Liver (tissue), 8 donors: ENCODE measurements at regions not wholly inside any gene's neighbourhood (a gene's known extent, or its start where the extent isn't known, plus 50 kb on each side); places are given as distances from the start of the nearest gene placed in this dataset.

ENCODE experiments used
- DNase-seq: peaks from one replicate; pipeline ENCODE4 v3.0.0-alpha.2; 2017; ENCODE audit warnings: low spot score
- H3K27ac ChIP-seq, 2 donors: one replicate each; pipeline ENCODE4 v1.7.0; 2013; ENCODE audit warnings: inconsistent platforms in 2 of 2, low read length in 2 of 2, control low read depth in 1 of 2, low read depth in 1 of 2, mild to moderate bottlenecking in 1 of 2
- H3K27me3 ChIP-seq, 4 donors: one replicate each; pipeline versions ENCODE4 v1.6.1 to v1.7.0; 2013; ENCODE audit warnings: low read length in 3 of 4, inconsistent platforms in 1 of 4, mild to moderate bottlenecking in 1 of 4, moderate library complexity in 1 of 4; ENCODE audit not compliant: control insufficient read depth in 4 of 4, insufficient read depth in 4 of 4
- H3K36me3 ChIP-seq, 4 donors: one replicate each; pipeline versions ENCODE4 v1.6.1 to v1.7.0; 2013; ENCODE audit warnings: low read length in 3 of 4, mild to moderate bottlenecking in 3 of 4, low read depth in 1 of 4, moderate library complexity in 1 of 4; ENCODE audit not compliant: control insufficient read depth in 4 of 4, insufficient read depth in 3 of 4
- H3K4me1 ChIP-seq, 4 donors: one replicate each; pipeline versions ENCODE4 v1.6.1 to v1.7.0; 2013; ENCODE audit warnings: low read length in 3 of 4, mild to moderate bottlenecking in 3 of 4, moderate library complexity in 1 of 4; ENCODE audit not compliant: control insufficient read depth in 4 of 4, insufficient read depth in 4 of 4
- H3K4me3 ChIP-seq, 3 donors: one replicate each; pipeline versions ENCODE4 v1.6.1 to v1.7.0; 2013; ENCODE audit warnings: low read length in 3 of 3, control low read depth in 1 of 3, low read depth in 1 of 3, mild to moderate bottlenecking in 1 of 3
- H3K9ac ChIP-seq, 2 donors: one replicate each; pipeline ENCODE4 v1.7.0; 2013; ENCODE audit warnings: low read length in 2 of 2, mild to moderate bottlenecking in 2 of 2, moderate library complexity in 2 of 2, control low read depth in 1 of 2, low read depth in 1 of 2
- H3K9me3 ChIP-seq, 4 donors: one replicate each; pipeline versions ENCODE4 v1.6.1 to v1.7.0; 2013; ENCODE audit warnings: low read length in 3 of 4; ENCODE audit not compliant: control insufficient read depth in 4 of 4
- EGR1 ChIP-seq, 2 donors: IDR thresholded peaks; 2 replicates each; pipeline ENCODE4 v1.6.1; 2016 to 2018; ENCODE audit warnings: antibody characterized with exemption in 2 of 2, low read depth in 2 of 2
- FOXA1 ChIP-seq: IDR thresholded peaks from 2 replicates; pipeline ENCODE4 v1.6.1; 2016; ENCODE audit warnings: antibody characterized with exemption
- GABPA ChIP-seq, 2 donors: IDR thresholded peaks in 1 of 2; conservative IDR thresholded peaks in 1 of 2; 2 replicates each; pipeline ENCODE4 v1.6.1; 2016; ENCODE audit warnings: antibody characterized with exemption in 2 of 2, mild to moderate bottlenecking in 1 of 2, moderate library complexity in 1 of 2
- HNF4A ChIP-seq, 2 donors: conservative IDR thresholded peaks; 2 replicates each; pipeline ENCODE4 v1.6.1; 2016; ENCODE audit warnings: antibody characterized with exemption in 2 of 2, mild to moderate bottlenecking in 2 of 2
- HNF4G ChIP-seq: IDR thresholded peaks from 2 replicates; pipeline ENCODE4 v1.6.1; 2016; ENCODE audit warnings: antibody characterized with exemption
- JUND ChIP-seq, 2 donors: IDR thresholded peaks; 2 replicates each; pipeline ENCODE4 v1.6.1; 2016; ENCODE audit warnings: antibody characterized with exemption in 2 of 2
- NR2F2 ChIP-seq: IDR thresholded peaks from 2 replicates; pipeline ENCODE4 v1.6.1; 2016; ENCODE audit warnings: antibody characterized with exemption
- RAD21 ChIP-seq, 2 donors: IDR thresholded peaks; 2 replicates each; pipeline ENCODE4 v1.6.1; 2016; ENCODE audit warnings: antibody characterized with exemption in 2 of 2, mild to moderate bottlenecking in 2 of 2
- RXRA ChIP-seq, 2 donors: IDR thresholded peaks; 2 replicates each; pipeline ENCODE4 v1.6.1; 2017 to 2018; ENCODE audit warnings: antibody characterized with exemption in 2 of 2, mild to moderate bottlenecking in 1 of 2
- SP1 ChIP-seq: IDR thresholded peaks from 2 replicates; pipeline ENCODE4 v1.6.1; 2018; ENCODE audit warnings: antibody characterized with exemption, mild to moderate bottlenecking
- TAF1 ChIP-seq: conservative IDR thresholded peaks from 2 replicates; pipeline ENCODE4 v1.6.1; 2016; ENCODE audit warnings: antibody characterized with exemption, mild to moderate bottlenecking
- YY1 ChIP-seq: IDR thresholded peaks from 2 replicates; pipeline ENCODE4 v1.6.1; 2016; ENCODE audit warnings: antibody characterized with exemption, mild to moderate bottlenecking
- WGBS: extraction: QIAGEN DNeasy Blood & Tissue Kit; methylation state at CpG from one replicate; pipeline ENCODE4 v1.1.7; 2013; 5-methylcytosine and 5-hydroxymethylcytosine counted together
- TF ChIP-seq, protein P1 (sequence below): IDR thresholded peaks from 2 replicates; pipeline ENCODE4 v1.6.1; 2016; ENCODE audit warnings: antibody characterized with exemption
- TF ChIP-seq, protein P2 (sequence below): IDR thresholded peaks from 2 replicates; pipeline ENCODE4 v1.6.1; 2016; ENCODE audit warnings: antibody characterized with exemption, mild to moderate bottlenecking
- TF ChIP-seq, protein P3 (sequence below): IDR thresholded peaks from 2 replicates; pipeline ENCODE4 v1.6.1; 2016; ENCODE audit warnings: antibody characterized with exemption
- TF ChIP-seq, protein P4 (sequence below): fragments of 150-350 bp; IDR thresholded peaks from 2 replicates; pipeline ENCODE4 v1.5.1; 2017; ENCODE audit warnings: improper control_type of control experiment, low read depth, low read length; ENCODE audit not compliant: missing input control
- donor health status: healthy.
- donor health status: healthy.
- donor health status: healthy.
- donor health status: healthy.
- donor health status: healthy.

DNA sequence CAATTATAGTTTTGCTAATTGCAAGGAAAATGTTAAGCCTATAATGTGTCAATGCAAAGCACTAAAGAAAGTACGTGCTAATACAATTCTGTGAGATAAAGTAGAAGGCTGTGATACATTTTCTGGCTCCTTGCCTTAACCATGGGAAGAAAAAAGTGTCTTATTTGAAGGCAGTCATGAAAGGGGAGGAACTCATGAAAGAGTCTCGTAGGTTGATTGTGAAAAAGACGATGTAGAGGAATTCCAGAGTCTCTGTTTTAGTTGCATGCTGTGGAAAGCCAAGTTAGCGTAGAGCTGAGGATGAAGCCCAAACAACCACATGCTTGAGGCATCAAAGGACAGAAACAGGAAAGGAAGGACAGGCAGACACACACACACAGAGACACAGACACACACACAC, 214.1 kb downstream of the MEIS1 start:
- no peaks in the 10 kb centered on the region for H3K36me3 ChIP-seq
- no peak overlapping the region for H3K27ac ChIP-seq
- H3K9me3 ChIP-seq: peaks cover 0 to 4% (median 1%) of the 10 kb centered on the region in 4 donors
- H3K9ac ChIP-seq: no peak overlapping the region
- no peak overlapping the region for H3K4me3 ChIP-seq
- no peak for TF ChIP-seq TAF1
- TF ChIP-seq, protein P1, sequence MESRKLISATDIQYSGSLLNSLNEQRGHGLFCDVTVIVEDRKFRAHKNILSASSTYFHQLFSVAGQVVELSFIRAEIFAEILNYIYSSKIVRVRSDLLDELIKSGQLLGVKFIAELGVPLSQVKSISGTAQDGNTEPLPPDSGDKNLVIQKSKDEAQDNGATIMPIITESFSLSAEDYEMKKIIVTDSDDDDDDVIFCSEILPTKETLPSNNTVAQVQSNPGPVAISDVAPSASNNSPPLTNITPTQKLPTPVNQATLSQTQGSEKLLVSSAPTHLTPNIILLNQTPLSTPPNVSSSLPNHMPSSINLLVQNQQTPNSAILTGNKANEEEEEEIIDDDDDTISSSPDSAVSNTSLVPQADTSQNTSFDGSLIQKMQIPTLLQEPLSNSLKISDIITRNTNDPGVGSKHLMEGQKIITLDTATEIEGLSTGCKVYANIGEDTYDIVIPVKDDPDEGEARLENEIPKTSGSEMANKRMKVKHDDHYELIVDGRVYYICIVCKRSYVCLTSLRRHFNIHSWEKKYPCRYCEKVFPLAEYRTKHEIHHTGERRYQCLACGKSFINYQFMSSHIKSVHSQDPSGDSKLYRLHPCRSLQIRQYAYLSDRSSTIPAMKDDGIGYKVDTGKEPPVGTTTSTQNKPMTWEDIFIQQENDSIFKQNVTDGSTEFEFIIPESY: no peak
- TF ChIP-seq GABPA (IDR thresholded peaks at IDR 0.05 in 1 of 2, conservative IDR thresholded peaks at IDR 0.05 in 1 of 2): no peak
- TF ChIP-seq, protein P2, sequence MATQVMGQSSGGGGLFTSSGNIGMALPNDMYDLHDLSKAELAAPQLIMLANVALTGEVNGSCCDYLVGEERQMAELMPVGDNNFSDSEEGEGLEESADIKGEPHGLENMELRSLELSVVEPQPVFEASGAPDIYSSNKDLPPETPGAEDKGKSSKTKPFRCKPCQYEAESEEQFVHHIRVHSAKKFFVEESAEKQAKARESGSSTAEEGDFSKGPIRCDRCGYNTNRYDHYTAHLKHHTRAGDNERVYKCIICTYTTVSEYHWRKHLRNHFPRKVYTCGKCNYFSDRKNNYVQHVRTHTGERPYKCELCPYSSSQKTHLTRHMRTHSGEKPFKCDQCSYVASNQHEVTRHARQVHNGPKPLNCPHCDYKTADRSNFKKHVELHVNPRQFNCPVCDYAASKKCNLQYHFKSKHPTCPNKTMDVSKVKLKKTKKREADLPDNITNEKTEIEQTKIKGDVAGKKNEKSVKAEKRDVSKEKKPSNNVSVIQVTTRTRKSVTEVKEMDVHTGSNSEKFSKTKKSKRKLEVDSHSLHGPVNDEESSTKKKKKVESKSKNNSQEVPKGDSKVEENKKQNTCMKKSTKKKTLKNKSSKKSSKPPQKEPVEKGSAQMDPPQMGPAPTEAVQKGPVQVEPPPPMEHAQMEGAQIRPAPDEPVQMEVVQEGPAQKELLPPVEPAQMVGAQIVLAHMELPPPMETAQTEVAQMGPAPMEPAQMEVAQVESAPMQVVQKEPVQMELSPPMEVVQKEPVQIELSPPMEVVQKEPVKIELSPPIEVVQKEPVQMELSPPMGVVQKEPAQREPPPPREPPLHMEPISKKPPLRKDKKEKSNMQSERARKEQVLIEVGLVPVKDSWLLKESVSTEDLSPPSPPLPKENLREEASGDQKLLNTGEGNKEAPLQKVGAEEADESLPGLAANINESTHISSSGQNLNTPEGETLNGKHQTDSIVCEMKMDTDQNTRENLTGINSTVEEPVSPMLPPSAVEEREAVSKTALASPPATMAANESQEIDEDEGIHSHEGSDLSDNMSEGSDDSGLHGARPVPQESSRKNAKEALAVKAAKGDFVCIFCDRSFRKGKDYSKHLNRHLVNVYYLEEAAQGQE: no peak
- no peak for TF ChIP-seq FOXA1
- TF ChIP-seq, protein P3, sequence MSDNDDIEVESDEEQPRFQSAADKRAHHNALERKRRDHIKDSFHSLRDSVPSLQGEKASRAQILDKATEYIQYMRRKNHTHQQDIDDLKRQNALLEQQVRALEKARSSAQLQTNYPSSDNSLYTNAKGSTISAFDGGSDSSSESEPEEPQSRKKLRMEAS: no peak
- TF ChIP-seq SP1: no peak
- no peak for TF ChIP-seq HNF4G
- TF ChIP-seq, protein P4, sequence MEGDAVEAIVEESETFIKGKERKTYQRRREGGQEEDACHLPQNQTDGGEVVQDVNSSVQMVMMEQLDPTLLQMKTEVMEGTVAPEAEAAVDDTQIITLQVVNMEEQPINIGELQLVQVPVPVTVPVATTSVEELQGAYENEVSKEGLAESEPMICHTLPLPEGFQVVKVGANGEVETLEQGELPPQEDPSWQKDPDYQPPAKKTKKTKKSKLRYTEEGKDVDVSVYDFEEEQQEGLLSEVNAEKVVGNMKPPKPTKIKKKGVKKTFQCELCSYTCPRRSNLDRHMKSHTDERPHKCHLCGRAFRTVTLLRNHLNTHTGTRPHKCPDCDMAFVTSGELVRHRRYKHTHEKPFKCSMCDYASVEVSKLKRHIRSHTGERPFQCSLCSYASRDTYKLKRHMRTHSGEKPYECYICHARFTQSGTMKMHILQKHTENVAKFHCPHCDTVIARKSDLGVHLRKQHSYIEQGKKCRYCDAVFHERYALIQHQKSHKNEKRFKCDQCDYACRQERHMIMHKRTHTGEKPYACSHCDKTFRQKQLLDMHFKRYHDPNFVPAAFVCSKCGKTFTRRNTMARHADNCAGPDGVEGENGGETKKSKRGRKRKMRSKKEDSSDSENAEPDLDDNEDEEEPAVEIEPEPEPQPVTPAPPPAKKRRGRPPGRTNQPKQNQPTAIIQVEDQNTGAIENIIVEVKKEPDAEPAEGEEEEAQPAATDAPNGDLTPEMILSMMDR: no peak
- no peak for TF ChIP-seq YY1
- no peak for TF ChIP-seq NR2F2
- H3K27me3 ChIP-seq: no peaks in the 10 kb centered on the region
- DNase-seq: no peak
- H3K4me1 ChIP-seq: no peaks in the 10 kb centered on the region
- 76% methylated on average over 4 of the region's 4 CpGs for WGBS

DNA sequence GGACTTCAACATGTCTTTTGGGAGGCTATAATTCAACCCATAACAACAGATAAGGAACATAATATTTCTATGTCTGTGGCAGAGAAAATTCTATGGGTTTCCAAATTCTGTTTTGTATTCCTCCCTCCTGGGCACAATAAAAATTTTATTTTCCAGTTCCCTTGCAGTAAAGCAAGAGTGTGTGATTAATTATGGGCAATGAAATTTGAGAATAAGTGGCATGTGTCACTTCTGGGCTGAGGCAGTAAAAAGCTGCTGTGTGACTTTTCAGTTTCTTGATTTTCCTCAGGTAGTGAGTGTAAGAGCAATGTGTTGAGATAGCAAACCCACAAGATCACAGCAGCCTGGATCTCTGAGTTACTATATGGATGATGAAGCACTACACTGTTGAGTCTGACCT, 216.4 kb downstream of the MEIS1 start:
- Histone ChIP-seq H3K4me1 (no peaks in the 10 kb centered on the region), H3K36me3 (no peaks in the 10 kb centered on the region)
- DNase-seq: no peak

More for the DNA sequence above, 216.4 kb downstream of the MEIS1 start:
- peaks cover 0 to 4% (median 1%) of the 10 kb centered on the region in 4 donors for H3K9me3 ChIP-seq
- H3K27ac ChIP-seq: no peak overlapping the region
- H3K27me3 ChIP-seq: no peaks in the 10 kb centered on the region
- no peak overlapping the region for H3K9ac ChIP-seq
- H3K4me3 ChIP-seq: no peak overlapping the region
- TF ChIP-seq JUND (IDR thresholded peaks at IDR 0.05) (no peak), RAD21 (IDR thresholded peaks at IDR 0.05) (no peak), HNF4A (conservative IDR thresholded peaks at IDR 0.05) (no peak), HNF4G (no peak), YY1 (no peak), RXRA (IDR thresholded peaks at IDR 0.05) (no peak), FOXA1 (no peak), NR2F2 (no peak), EGR1 (IDR thresholded peaks at IDR 0.05; ENCODE audit: low read depth in 2 of 2) (no peak), GABPA (IDR thresholded peaks at IDR 0.05 in 1 of 2, conservative IDR thresholded peaks at IDR 0.05 in 1 of 2) (no peak), TAF1 (no peak)
- TF ChIP-seq, protein P2: no peak
- TF ChIP-seq, protein P1: no peak
- TF ChIP-seq, protein P3: no peak
